ENCODE measurements at regions not wholly inside any gene's neighbourhood (a gene's known extent, or its start where the extent isn't known, plus 50 kb on each side); places are given as distances from the start of the nearest gene placed in this dataset.

DNA sequence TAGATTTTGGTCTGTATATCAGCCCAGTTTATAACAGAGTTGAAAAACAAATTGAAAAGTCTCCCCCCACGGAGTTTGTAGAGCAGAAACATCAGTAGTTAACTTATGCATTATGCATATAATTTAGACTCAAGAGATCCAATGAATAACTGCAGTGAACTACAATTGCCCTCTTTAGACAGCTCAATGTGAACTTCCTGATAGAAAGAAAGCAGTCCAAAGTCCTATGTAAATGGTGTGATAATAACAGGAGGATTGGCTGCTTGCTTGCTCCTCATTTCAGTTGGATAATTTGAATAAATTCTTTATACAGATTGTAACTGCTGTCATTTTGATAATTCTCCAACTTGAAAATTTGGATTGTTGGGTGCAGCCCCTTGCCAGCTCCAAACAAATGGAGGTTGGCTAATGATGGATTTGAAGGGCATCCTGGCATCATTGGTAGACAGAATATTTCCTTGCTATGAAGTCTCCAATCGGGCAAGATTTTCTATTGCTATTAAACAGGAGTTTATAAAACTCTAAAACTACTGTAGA lies 297.1 kb downstream of the ASXL3 start:
- H3K9me3 ChIP-seq = no peaks in the 10 kb centered on the region
- DNase-seq (ENCODE audit: low spot score in 2 of 2) = no peak
- WGBS, 2 donors = 70 to 73% methylated on average over 2 of the region's 2 CpGs

DNA sequence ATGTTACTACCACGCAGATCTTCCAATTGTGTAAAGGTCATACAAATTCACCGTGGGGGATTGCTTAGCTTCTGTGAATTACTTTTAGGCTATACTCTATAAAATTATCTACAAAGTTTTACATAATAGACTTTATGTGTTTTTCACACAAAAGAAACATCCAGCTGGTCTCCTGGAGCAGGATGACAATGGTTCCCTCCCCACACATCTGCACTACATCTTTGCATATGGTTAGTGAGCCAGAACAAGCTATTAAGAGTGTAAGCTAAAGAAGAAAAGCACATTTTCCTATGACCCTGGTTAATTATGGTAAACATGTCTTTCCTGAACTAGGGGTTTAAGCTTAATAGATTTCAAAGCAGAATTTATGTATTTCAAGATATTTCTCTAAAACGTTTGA lies 295.1 kb downstream of the ASXL3 start:
- TF ChIP-seq, protein P1, sequence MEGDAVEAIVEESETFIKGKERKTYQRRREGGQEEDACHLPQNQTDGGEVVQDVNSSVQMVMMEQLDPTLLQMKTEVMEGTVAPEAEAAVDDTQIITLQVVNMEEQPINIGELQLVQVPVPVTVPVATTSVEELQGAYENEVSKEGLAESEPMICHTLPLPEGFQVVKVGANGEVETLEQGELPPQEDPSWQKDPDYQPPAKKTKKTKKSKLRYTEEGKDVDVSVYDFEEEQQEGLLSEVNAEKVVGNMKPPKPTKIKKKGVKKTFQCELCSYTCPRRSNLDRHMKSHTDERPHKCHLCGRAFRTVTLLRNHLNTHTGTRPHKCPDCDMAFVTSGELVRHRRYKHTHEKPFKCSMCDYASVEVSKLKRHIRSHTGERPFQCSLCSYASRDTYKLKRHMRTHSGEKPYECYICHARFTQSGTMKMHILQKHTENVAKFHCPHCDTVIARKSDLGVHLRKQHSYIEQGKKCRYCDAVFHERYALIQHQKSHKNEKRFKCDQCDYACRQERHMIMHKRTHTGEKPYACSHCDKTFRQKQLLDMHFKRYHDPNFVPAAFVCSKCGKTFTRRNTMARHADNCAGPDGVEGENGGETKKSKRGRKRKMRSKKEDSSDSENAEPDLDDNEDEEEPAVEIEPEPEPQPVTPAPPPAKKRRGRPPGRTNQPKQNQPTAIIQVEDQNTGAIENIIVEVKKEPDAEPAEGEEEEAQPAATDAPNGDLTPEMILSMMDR (IDR thresholded peaks at IDR 0.05) = no peak
- TF ChIP-seq POLR2A (IDR thresholded peaks at IDR 0.05) (no peak), EP300 (IDR thresholded peaks at IDR 0.05) (no peak)
- no peaks in the 10 kb centered on the region for H3K36me3 ChIP-seq
- 50 to 55% methylated on average over 3 of the region's 3 CpGs for WGBS, 2 donors

More for the DNA sequence above, 297.1 kb downstream of the ASXL3 start:
- Histone ChIP-seq H3K36me3 (no peaks in the 10 kb centered on the region), H3K27ac (no peak overlapping the region), H3K4me1 (no peaks in the 10 kb centered on the region), H3K27me3 (no peaks in the 10 kb centered on the region), H3K4me3 (no peak overlapping the region)
- TF ChIP-seq POLR2A (IDR thresholded peaks at IDR 0.05) = no peak
- TF ChIP-seq, protein P1 (IDR thresholded peaks at IDR 0.05) = no peak
- no peak for TF ChIP-seq EP300 (IDR thresholded peaks at IDR 0.05)

DNA sequence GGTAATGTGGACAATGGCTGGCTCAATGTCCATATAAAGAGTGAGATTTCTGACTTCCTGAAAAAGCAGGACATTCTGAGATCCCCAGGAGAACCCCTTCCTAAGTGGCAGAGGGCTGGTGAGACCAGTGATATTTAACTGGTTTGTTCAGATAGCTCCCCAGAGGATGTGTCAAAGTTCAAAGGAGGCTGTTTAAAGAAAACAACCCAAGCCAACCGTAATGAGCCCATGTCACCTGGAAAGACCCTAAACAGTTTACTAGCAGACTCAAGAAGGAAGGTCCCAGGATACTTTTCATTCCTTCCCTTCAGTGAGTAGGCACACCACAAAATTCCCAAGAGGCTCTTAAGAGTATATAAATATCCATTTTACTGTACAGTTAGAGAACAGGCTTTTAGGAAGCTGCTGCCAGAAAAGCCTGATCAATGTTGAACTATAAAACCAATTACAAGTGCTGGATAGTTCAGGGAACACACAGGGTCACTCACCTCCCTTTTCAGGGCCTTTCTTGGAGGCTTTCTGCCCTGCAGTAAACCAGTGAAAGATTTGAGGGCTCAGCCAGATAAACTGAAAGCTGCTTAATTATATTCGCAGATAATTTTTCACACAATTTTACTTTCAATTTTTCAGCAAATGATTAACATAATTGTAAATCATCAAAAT lies 293.5 kb downstream of the ASXL3 start:
- no peaks in the 10 kb centered on the region for H3K36me3 ChIP-seq
- H3K4me1 ChIP-seq = no peaks in the 10 kb centered on the region
- no peak overlapping the region for H3K27ac ChIP-seq
- H3K27me3 ChIP-seq = no peaks in the 10 kb centered on the region
- 66 to 69% methylated on average over 2 of the region's 2 CpGs for WGBS, 2 donors
- TF ChIP-seq POLR2A (IDR thresholded peaks at IDR 0.05) (no peak), EP300 (IDR thresholded peaks at IDR 0.05) (no peak)
- TF ChIP-seq, protein P1 (IDR thresholded peaks at IDR 0.05) = no peak
- DNase-seq (ENCODE audit: low spot score in 2 of 2) = no peak
- no peaks in the 10 kb centered on the region for H3K9me3 ChIP-seq
- H3K4me3 ChIP-seq = no peak overlapping the region

More for the DNA sequence above, 295.1 kb downstream of the ASXL3 start:
- Histone ChIP-seq H3K4me3 (no peak overlapping the region), H3K4me1 (no peaks in the 10 kb centered on the region), H3K27ac (no peak overlapping the region), H3K27me3 (no peaks in the 10 kb centered on the region), H3K9me3 (no peaks in the 10 kb centered on the region)
- DNase-seq (ENCODE audit: low spot score in 2 of 2) = no peak

DNA sequence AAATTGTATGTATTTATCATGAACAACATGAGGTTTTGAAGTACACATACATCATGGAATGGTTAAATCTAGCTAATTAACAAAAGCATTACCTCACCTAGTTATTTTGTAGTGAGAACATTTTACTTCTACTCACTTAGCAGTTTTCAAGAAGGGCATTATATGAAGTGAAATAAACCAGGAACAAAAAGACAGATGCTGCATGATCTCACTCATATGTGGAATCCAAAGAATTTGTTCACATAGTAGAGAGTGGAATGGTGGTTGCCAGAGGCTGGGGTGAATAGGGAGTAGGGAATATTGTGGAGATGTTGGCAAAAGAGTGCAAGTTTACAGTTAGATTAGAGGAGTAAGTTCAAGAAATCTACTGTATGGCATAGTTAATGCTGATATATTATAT lies 292.0 kb downstream of the ASXL3 start:
- TF ChIP-seq EP300 (IDR thresholded peaks at IDR 0.05) (no peak), POLR2A (IDR thresholded peaks at IDR 0.05) (no peak)
- TF ChIP-seq, protein P1 (IDR thresholded peaks at IDR 0.05) = no peak
- no peak for DNase-seq (ENCODE audit: low spot score in 2 of 2)
- Histone ChIP-seq H3K9me3 (no peaks in the 10 kb centered on the region), H3K27me3 (no peaks in the 10 kb centered on the region), H3K4me1 (no peaks in the 10 kb centered on the region), H3K4me3 (no peak overlapping the region), H3K27ac (no peak overlapping the region), H3K36me3 (no peaks in the 10 kb centered on the region)

DNA sequence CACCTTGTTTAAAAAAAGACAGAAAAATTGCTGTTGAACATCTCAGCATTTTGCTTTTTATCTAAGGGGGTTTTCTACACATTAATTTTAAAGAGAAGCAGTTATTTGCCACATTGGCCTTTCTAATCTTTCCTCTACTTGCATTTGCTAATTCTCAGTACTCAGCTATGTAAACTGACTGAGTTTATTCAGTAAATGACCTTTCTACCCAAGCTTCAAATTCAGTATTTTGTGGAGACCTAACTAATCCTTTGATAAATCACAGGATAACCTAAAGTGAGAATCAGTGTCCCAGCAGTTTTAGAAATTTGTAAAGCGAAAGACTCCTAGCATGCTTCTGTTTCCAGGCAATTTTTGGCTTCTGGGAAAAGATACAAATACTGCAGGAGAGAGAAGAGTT lies 288.4 kb downstream of the ASXL3 start:
- Histone ChIP-seq H3K4me1 (no peaks in the 10 kb centered on the region), H3K27ac (no peak overlapping the region), H3K9me3 (peaks cover 0 to 22% (median 3%) of the 10 kb centered on the region in 4 donors), H3K27me3 (no peaks in the 10 kb centered on the region), H3K36me3 (no peaks in the 10 kb centered on the region), H3K4me3 (no peak overlapping the region)
- DNase-seq (ENCODE audit: low spot score in 2 of 2) = no peak
- TF ChIP-seq, protein P1 (IDR thresholded peaks at IDR 0.05) = no peak
- no peak for TF ChIP-seq EP300 (IDR thresholded peaks at IDR 0.05)
- TF ChIP-seq POLR2A (IDR thresholded peaks at IDR 0.05) = no peak
- 69 to 90% methylated on average over 1 of the region's 1 CpG for WGBS, 2 donors

All from tibial nerve (tissue), 4 donors.